GM12892 (cell line): ENCODE measurements at regions not wholly inside any gene's neighbourhood (a gene's known extent, or its start where the extent isn't known, plus 50 kb on each side); places are given as distances from the start of the nearest gene placed in this dataset.

ENCODE experiments used
- POLR2A ChIP-seq: IDR thresholded peaks from 2 replicates; pipeline ENCODE4 v1.6.1; 2011; ENCODE audit warnings: low read depth, low read length, control low read depth
- TAF1 ChIP-seq: IDR thresholded peaks from 2 replicates; pipeline ENCODE4 v1.6.1; 2011; ENCODE audit warnings: low read depth, mild to moderate bottlenecking, control low read depth, low read length, borderline replicate concordance

GRCh38 chr6:22221630-22222029 is 75.2 kb downstream of the PRL start:
- no peak for TF ChIP-seq TAF1
- no peak for TF ChIP-seq POLR2A
